ENCODE measurements at regions not wholly inside any gene's neighbourhood (a gene's known extent, or its start where the extent isn't known, plus 50 kb on each side); places are given as distances from the start of the nearest gene placed in this dataset.

DNA sequence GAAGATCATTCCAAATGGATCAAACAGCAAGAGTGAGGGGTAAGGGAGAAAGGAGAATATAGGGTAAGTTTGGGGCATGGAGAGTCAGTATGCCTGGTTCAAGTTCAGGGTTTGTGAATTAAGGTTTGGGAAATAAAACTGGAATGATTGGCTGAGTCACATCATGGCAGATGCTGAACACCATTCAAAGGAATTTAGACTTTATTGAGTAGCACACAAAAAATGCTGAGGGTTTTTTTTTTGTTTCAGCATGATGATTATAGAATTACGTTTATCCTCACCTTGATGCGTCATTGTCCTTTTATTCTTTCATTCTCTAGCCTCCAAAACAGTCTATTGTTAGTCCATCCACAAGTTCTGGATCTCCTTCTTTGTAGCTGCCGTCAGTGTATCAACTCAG lies 220.0 kb upstream of the UMPS start:
- Histone ChIP-seq H3K9me3 (ENCODE audit: control insufficient read depth, insufficient read depth, low read length) (no peaks in the 10 kb centered on the region), H3K4me1 (ENCODE audit: control insufficient read depth, low read length) (no peaks in the 10 kb centered on the region), H3K4me3 (ENCODE audit: low read length) (no peak overlapping the region), H3K4me2 (ENCODE audit: low read length) (no peak overlapping the region), H3K27me3 (ENCODE audit: control insufficient read depth, low read length) (peaks cover 6% of the 10 kb centered on the region; the same call in 1 of the 2 replicates), H3F3A (ENCODE audit: control insufficient read depth, insufficient read depth) (no peaks in the 10 kb centered on the region), H4K20me1 (ENCODE audit: control insufficient read depth, insufficient read depth, low read depth, low read length) (no peaks in the 10 kb centered on the region), H3K36me3 (ENCODE audit: control insufficient read depth, low read length) (no peaks in the 10 kb centered on the region), H3K9me2 (replicated peaks; ENCODE audit: control insufficient read depth, low read length) (no peaks in the 10 kb centered on the region), H3K79me2 (ENCODE audit: control insufficient read depth, low read length) (no peaks in the 10 kb centered on the region), H3K27ac (ENCODE audit: low read depth, low read length) (no peak overlapping the region)
- no peak for TF ChIP-seq EZH2phosphoT487 (IDR thresholded peaks at IDR 0.05; ENCODE audit: borderline replicate concordance, low read length)
- TF ChIP-seq, protein P1, sequence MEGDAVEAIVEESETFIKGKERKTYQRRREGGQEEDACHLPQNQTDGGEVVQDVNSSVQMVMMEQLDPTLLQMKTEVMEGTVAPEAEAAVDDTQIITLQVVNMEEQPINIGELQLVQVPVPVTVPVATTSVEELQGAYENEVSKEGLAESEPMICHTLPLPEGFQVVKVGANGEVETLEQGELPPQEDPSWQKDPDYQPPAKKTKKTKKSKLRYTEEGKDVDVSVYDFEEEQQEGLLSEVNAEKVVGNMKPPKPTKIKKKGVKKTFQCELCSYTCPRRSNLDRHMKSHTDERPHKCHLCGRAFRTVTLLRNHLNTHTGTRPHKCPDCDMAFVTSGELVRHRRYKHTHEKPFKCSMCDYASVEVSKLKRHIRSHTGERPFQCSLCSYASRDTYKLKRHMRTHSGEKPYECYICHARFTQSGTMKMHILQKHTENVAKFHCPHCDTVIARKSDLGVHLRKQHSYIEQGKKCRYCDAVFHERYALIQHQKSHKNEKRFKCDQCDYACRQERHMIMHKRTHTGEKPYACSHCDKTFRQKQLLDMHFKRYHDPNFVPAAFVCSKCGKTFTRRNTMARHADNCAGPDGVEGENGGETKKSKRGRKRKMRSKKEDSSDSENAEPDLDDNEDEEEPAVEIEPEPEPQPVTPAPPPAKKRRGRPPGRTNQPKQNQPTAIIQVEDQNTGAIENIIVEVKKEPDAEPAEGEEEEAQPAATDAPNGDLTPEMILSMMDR (IDR thresholded peaks at IDR 0.05; ENCODE audit: low read depth, low read length, poor library complexity, severe bottlenecking) = no peak

DNA sequence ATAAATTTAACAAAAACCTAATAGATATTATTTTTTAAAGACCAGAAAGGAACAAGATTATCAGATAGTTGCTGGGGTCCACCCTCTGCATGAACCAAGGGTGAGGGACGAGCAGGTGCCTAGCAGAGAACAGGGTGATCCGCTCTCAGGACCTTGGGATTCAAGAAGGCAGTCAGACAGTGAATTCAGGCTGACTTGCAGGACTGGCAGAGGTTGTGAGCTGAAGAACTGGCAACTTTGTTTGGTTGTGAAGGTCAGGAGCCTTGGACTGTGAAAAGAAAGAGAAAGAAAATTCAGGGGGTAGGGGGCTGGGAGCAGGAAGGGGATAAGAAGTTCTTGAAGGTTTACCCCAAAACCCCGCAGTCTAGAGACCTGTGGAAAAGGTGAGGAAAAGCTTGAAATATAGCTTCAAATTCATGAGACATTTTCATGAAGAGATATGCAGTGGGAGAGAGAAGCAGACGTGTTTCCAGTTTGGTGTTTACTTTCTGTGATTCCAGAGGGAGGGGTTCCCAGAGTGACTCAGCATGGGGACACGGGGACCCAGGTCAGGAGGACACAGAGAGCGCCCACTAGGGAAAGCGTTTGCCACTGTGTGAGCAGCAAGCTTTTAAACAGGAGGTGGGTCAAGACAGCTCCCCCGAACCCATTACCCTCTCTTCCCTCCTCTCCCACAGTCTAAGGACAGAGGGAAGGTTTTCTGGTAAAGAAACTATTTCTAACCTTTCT lies 217.2 kb upstream of the UMPS start:
- Histone ChIP-seq H3F3A (ENCODE audit: control insufficient read depth, insufficient read depth) (no peaks in the 10 kb centered on the region), H3K27me3 (ENCODE audit: control insufficient read depth, low read length) (peaks cover 6% of the 10 kb centered on the region; the same call in 1 of the 2 replicates), H3K79me2 (ENCODE audit: control insufficient read depth, low read length) (no peaks in the 10 kb centered on the region), H3K27ac (ENCODE audit: low read depth, low read length) (no peak overlapping the region), H3K4me3 (ENCODE audit: low read length) (no peak overlapping the region), H3K4me2 (ENCODE audit: low read length) (no peak overlapping the region), H3K4me1 (ENCODE audit: control insufficient read depth, low read length) (no peaks in the 10 kb centered on the region), H3K9me3 (ENCODE audit: control insufficient read depth, insufficient read depth, low read length) (no peaks in the 10 kb centered on the region), H3K36me3 (ENCODE audit: control insufficient read depth, low read length) (no peaks in the 10 kb centered on the region), H4K20me1 (ENCODE audit: control insufficient read depth, insufficient read depth, low read depth, low read length) (no peaks in the 10 kb centered on the region), H3K9me2 (replicated peaks; ENCODE audit: control insufficient read depth, low read length) (no peaks in the 10 kb centered on the region)
- TF ChIP-seq EZH2phosphoT487 (IDR thresholded peaks at IDR 0.05; ENCODE audit: borderline replicate concordance, low read length) = no peak
- TF ChIP-seq, protein P1 (IDR thresholded peaks at IDR 0.05; ENCODE audit: low read depth, low read length, poor library complexity, severe bottlenecking) = no peak

DNA sequence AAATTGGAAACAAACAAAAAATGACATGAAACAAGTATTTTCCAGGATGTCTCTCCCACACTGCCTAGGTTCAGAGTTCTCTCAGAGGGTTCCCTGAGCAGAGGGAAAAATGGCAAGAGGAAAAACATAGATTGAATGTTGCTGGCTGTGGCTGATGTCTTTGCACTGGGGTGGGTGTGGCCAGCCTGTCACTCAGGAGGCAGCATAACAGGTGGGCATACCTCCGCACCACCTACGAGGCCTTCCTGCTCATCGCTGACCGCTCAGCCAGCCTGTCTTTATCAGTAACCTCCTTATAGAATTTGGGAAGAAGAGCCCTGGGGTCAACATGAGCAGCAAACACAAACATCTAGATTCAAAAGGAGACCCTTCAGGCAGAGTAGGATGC lies 216.6 kb upstream of the UMPS start:
- H3K4me2 ChIP-seq (ENCODE audit: low read length) = no peak overlapping the region
- H3K4me3 ChIP-seq (ENCODE audit: low read length) = no peak overlapping the region
- H3K27ac ChIP-seq (ENCODE audit: low read depth, low read length) = no peak overlapping the region
- H3K27me3 ChIP-seq (ENCODE audit: control insufficient read depth, low read length) = peaks cover 6% of the 10 kb centered on the region; the same call in 1 of the 2 replicates
- H3K79me2 ChIP-seq (ENCODE audit: control insufficient read depth, low read length) = no peaks in the 10 kb centered on the region
- no peaks in the 10 kb centered on the region for H4K20me1 ChIP-seq (ENCODE audit: control insufficient read depth, insufficient read depth, low read depth, low read length)
- H3K9me2 ChIP-seq (replicated peaks; ENCODE audit: control insufficient read depth, low read length) = no peaks in the 10 kb centered on the region
- H3K9me3 ChIP-seq (ENCODE audit: control insufficient read depth, insufficient read depth, low read length) = no peaks in the 10 kb centered on the region
- TF ChIP-seq, protein P1 (IDR thresholded peaks at IDR 0.05; ENCODE audit: low read depth, low read length, poor library complexity, severe bottlenecking) = no peak
- TF ChIP-seq EZH2phosphoT487 (IDR thresholded peaks at IDR 0.05; ENCODE audit: borderline replicate concordance, low read length) = no peak
- H3K4me1 ChIP-seq (ENCODE audit: control insufficient read depth, low read length) = no peaks in the 10 kb centered on the region
- H3K36me3 ChIP-seq (ENCODE audit: control insufficient read depth, low read length) = no peaks in the 10 kb centered on the region
- no peaks in the 10 kb centered on the region for H3F3A ChIP-seq (ENCODE audit: control insufficient read depth, insufficient read depth)

Measured in DOHH2 (cell line).